NCI-H524 treated with DMSO at 0.1 percent for 48 hours (cell line): ENCODE measurements at regions not wholly inside any gene's neighbourhood (a gene's known extent, or its start where the extent isn't known, plus 50 kb on each side); places are given as distances from the start of the nearest gene placed in this dataset.

Source experiments
- DNase-seq: peaks from one replicate; lab custom pipeline; 2025; lab: John Stamatoyannopoulos, UW

- no peak for DNase-seq
Observed at GRCh38 chr1:162921311-162921710, 60.3 kb upstream of the CCDC190 start.

DNA sequence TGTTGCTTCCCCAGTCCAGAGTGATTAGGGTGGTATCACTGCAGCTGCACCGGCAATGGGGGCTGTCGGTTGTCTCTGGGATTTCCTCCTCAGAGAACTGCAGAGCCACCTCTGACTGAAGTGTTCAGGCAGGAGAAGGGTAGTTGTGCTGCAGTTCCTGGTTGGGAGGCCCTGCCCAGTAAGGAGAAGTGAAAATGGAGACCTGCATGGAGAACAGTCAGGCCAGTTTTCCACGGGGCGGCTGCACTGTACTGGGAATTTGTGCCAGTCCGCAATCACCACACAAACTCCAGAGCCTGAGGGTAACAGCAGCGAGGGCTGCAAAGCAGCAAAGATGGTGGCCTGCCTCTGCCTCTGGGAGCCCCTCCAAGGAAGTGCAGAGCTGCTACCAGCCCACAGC lies 58.1 kb upstream of the CCDC190 start:
- DNase-seq, result no peak

DNA sequence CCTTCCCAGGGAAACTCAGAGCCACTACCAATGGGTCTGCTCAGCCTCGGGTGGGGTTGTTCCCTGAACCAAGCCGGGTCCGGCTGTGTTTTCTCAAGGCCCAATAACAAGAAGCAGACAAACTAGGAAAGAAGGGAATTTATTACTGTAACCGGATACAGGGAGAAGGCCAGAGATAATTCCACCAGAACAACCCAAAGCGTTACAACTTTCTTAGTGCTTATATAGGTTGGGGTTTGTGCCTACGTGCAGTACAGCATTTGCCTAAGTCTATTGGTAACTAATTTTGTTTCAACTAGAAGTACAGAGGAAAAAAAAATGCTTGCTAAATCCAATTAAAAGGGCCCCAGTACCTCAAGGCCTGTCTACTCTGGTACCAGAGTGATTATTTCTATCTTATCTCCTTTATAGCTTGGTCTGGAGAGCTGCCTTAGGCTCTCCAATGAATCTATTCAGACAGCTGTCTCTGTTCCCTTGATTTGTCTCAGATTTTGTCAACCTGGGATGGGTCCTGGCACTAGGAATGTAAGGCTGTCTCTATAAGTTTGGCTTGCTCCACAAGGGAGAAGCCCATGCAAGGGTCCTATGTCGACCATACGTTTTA lies 57.3 kb upstream of the CCDC190 start:
- no peak for DNase-seq

DNA sequence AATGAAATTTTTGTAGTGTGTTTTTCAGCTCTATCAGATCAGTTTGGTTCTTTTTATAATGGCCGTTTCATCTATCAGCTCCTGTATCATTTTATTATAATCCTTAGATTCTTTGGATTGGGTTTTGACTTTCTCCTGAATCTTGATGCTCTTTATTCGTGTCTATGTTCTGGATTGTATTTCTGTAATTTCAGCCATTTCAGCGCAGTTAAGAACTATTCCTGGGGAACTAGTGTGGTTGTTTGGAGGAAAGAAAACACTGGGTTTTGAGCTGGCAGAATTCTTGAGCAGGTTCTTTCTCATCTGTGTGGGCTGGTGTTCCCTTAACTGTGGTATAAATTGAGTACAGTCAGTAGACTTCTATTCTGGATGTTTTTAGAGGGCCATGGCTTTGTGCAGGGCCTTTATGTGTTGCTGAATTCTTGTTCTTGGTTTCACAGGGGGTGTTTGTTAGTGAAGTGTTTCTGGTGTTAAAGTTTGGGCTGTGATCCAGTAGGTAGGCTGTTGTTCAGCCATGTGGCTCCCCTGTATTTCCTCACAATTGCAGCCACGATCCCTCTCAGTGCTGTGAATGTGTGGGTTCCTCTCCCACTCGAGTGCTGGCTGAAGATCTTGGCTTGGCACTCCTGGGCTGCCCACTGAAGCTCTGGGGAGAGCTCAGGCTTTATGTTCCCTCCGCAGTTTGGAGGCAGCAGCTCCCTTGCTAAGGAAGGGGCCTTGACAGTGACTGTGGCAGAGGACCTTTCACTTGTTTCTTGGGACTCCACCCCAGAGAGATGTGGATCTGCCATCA lies 56.0 kb upstream of the CCDC190 start:
- no peak for DNase-seq

DNA sequence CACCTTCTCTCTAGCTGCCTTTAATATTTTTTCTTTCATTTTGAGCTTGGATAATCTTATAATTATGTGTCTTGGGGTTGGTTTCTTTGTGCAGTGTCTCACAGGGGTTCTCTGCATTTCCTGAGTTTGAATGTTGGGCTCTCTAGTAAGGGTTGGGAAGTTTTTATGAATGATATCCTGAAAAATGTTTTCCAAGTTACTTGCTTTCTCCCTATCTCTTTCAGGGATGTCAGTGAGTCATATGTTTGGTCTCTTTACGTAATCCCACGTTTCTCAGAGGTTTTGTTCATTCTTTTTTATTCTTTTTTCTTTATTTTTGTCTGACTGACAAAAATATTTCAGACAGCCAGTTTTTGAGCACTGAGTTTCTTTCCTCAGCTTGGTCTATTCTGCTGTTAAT lies 55.4 kb upstream of the CCDC190 start:
- DNase-seq, result no peak

DNA sequence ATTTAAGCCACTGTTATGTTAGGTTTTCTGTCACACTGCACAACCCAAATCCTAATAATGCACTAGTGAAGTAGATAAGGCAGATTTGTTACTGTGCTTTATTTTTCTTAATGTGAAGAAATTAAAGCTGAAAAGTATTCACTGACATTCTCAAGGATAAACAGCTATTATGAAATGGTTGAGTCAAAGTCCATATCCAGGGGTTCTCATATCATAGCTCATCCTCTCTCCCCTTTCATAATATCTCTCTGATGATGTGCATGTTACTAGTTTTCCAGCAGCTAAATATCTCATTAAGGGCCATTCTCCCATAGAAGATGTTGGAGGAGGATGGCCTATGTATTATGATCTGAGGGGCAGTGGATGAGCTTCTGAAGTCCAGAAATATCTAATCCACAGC lies 53.6 kb upstream of the CCDC190 start:
- DNase-seq, result no peak

DNA sequence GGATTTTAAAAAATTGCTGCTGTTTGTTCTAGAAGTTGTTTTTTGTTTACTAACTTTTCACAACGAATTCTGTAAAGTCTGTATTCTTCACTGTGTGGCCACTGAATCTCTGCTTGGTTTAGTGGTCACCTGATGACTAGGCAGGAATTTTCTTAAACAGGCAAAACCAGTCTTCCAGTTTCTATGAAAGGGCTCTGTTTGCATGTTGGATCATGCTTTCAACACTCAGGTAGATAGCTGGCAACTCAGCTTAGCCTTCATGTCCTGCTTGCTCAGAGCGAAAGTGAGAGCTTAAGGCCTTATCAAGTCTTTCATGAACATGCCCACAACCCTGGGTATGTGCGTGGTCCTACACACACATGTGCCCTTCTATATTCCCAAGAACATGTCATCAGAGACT lies 52.4 kb upstream of the CCDC190 start:
- no peak for DNase-seq

- no peak for DNase-seq
Observed at GRCh38 chr1:162912061-162912667, 51.2 kb upstream of the CCDC190 start.
